H1 (cell line): ENCODE measurements at regions not wholly inside any gene's neighbourhood (a gene's known extent, or its start where the extent isn't known, plus 50 kb on each side); places are given as distances from the start of the nearest gene placed in this dataset.

Experiments
- CTCF ChIA-PET: fragments of 300-600 bp; sonication (Branson Sonifier 250); formaldehyde crosslinking; loops from one replicate; lab custom pipeline; 2021; ENCODE audit not compliant: partially characterized antibody; lab: Charles Lee
- POLR2A ChIA-PET: fragments of 300-600 bp; sonication (Branson Sonifier 250); formaldehyde crosslinking; loops from one replicate; lab custom pipeline; 2021; ENCODE audit warnings: inconsistent platforms; ENCODE audit not compliant: partially characterized antibody; lab: Charles Lee
- DNase-seq, 2 experiments: peaks; one replicate each; pipeline versions ENCODE4 v3.0.0 to v3.0.0-alpha.2; 2010 to 2022; ENCODE audit warnings: low spot score in 2 of 2, low read depth in 1 of 2, mixed read lengths in 1 of 2
- FAIRE-seq: peaks from 2 replicates; lab custom pipeline; 2011; peaks lifted over from hg19 to GRCh38; lab: Jason Lieb, UNC
- H2AFZ ChIP-seq: 2 replicates; pipeline ENCODE4 v1.8.1; 2012; ENCODE audit warnings: low read length, inconsistent platforms
- H2AK5ac ChIP-seq: 2 replicates; pipeline ENCODE4 v1.6.1; 2013; ENCODE audit warnings: low read depth, low read length
- H2BK120ac ChIP-seq: replicated peaks from 2 replicates; pipeline ENCODE3; 2013; ENCODE audit warnings: low read depth, low read length, inconsistent platforms
- H2BK12ac ChIP-seq: 2 replicates; pipeline ENCODE4 v1.6.1; 2013; ENCODE audit warnings: low read depth, low read length
- H2BK15ac ChIP-seq: 2 replicates; pipeline ENCODE4 v1.6.1; 2013; ENCODE audit warnings: low read length
- H2BK20ac ChIP-seq: 2 replicates; pipeline ENCODE4 v1.6.1; 2013; ENCODE audit warnings: low read length
- H2BK5ac ChIP-seq: 2 replicates; pipeline ENCODE4 v1.6.1; 2013; ENCODE audit warnings: low read depth, low read length
- H3K14ac ChIP-seq: 2 replicates; pipeline ENCODE4 v1.6.1; 2013; ENCODE audit warnings: inconsistent platforms; ENCODE audit not compliant: insufficient read length
- H3K18ac ChIP-seq: 2 replicates; pipeline ENCODE4 v1.6.1; 2013; ENCODE audit warnings: low read length; ENCODE audit errors: extremely low read depth
- H3K23ac ChIP-seq: 2 replicates; pipeline ENCODE4 v1.6.1; 2013; ENCODE audit warnings: inconsistent platforms; ENCODE audit not compliant: insufficient read length
- H3K23me2 ChIP-seq: 2 replicates; pipeline ENCODE4 v1.6.1; 2013; ENCODE audit warnings: low read depth, low read length
- H3K27ac ChIP-seq: 2 replicates; pipeline ENCODE4 v1.6.1; 2011; ENCODE audit warnings: low read depth, low read length, inconsistent platforms
- H3K27me3 ChIP-seq, 4 experiments: replicated peaks in 1 of 4; 1 replicate in 1 of 4; 2 replicates in 3 of 4; pipeline versions ENCODE4 v1.6.1 to v1.8.1; 2011 to 2013; ENCODE audit warnings: low read length in 3 of 4, mild to moderate bottlenecking in 3 of 4, inconsistent platforms in 2 of 4, mixed read lengths in 2 of 4, moderate library complexity in 1 of 4; ENCODE audit not compliant: control insufficient read depth in 3 of 4, insufficient read depth in 3 of 4; ENCODE audit errors: extremely low read depth in 1 of 4
- H3K36me3 ChIP-seq, 4 experiments: 2 replicates each; pipeline versions ENCODE4 v1.6.1 to v1.8.1; 2011 to 2013; ENCODE audit warnings: mild to moderate bottlenecking in 4 of 4, low read length in 3 of 4, moderate library complexity in 2 of 4, control low read depth in 1 of 4, inconsistent platforms in 1 of 4; ENCODE audit not compliant: insufficient read depth in 4 of 4, control insufficient read depth in 2 of 4
- H3K4ac ChIP-seq: replicated peaks from 2 replicates; pipeline ENCODE3; 2013; ENCODE audit warnings: low read length, low read depth, mixed read lengths, inconsistent platforms; ENCODE audit not compliant: insufficient read length
- H3K4me1 ChIP-seq, 4 experiments: replicated peaks in 1 of 4; 1 replicate in 1 of 4; 2 replicates in 3 of 4; pipeline versions ENCODE4 v1.6.1 to v1.8.1; 2011 to 2013; ENCODE audit warnings: low read length in 3 of 4, inconsistent platforms in 2 of 4, mixed read lengths in 1 of 4; ENCODE audit not compliant: insufficient read depth in 4 of 4, control insufficient read depth in 3 of 4
- H3K4me2 ChIP-seq, 2 experiments: 2 replicates each; pipeline versions ENCODE4 v1.6.1 to v1.8.1; 2011 to 2013; ENCODE audit warnings: low read depth in 2 of 2, low read length in 2 of 2, control low read depth in 1 of 2, inconsistent platforms in 1 of 2, mild to moderate bottlenecking in 1 of 2; ENCODE audit not compliant: insufficient read depth in 1 of 2
- H3K4me3 ChIP-seq, 4 experiments: fragments of 200-600, 300-600 bp in 1 of 4; sonication (generic), shearing (Covaris generic), sonication (Bioruptor Twin) in 1 of 4; 2 replicates each; pipeline versions ENCODE4 v1.5.1 to v1.8.1; 2011 to 2016; ENCODE audit warnings: low read length in 4 of 4, low read depth in 3 of 4, control low read depth in 2 of 4, inconsistent platforms in 2 of 4, mild to moderate bottlenecking in 2 of 4, mixed read lengths in 1 of 4, moderate library complexity in 1 of 4; ENCODE audit not compliant: insufficient read depth in 2 of 4; ENCODE audit errors: extremely low read depth in 1 of 4
- H3K56ac ChIP-seq: replicated peaks from 2 replicates; pipeline ENCODE3; 2013; ENCODE audit warnings: low read depth, mild to moderate bottlenecking, mixed read lengths, low read length, inconsistent platforms; ENCODE audit not compliant: insufficient read length
- H3K79me1 ChIP-seq: 2 replicates; pipeline ENCODE4 v1.6.1; 2013; ENCODE audit warnings: low read depth, low read length, control low read depth
- H3K79me2 ChIP-seq, 2 experiments: 2 replicates each; pipeline versions ENCODE4 v1.6.1 to v1.8.1; 2012 to 2013; ENCODE audit warnings: low read length in 2 of 2, mild to moderate bottlenecking in 2 of 2, inconsistent platforms in 1 of 2; ENCODE audit not compliant: insufficient read depth in 2 of 2, control insufficient read depth in 1 of 2
- H3K9ac ChIP-seq, 4 experiments: replicated peaks in 1 of 4; 1 replicate in 1 of 4; 2 replicates in 3 of 4; pipeline versions ENCODE4 v1.6.1 to v1.8.1; 2011 to 2013; ENCODE audit warnings: low read depth in 3 of 4, low read length in 3 of 4, control low read depth in 2 of 4, mild to moderate bottlenecking in 2 of 4, moderate library complexity in 2 of 4, inconsistent platforms in 1 of 4; ENCODE audit errors: extremely low read depth in 1 of 4
- H3K9me3 ChIP-seq, 2 experiments: 2 replicates each; pipeline versions ENCODE4 v1.6.1 to v1.8.1; 2012 to 2013; ENCODE audit warnings: mild to moderate bottlenecking in 2 of 2, moderate library complexity in 2 of 2, control low read depth in 1 of 2, inconsistent platforms in 1 of 2, low read depth in 1 of 2, low read length in 1 of 2, mixed read lengths in 1 of 2; ENCODE audit not compliant: insufficient read depth in 2 of 2
- H4K20me1 ChIP-seq, 2 experiments: replicated peaks in 1 of 2; 2 replicates each; pipeline versions ENCODE3 to v1.8.1; 2011 to 2013; ENCODE audit warnings: inconsistent platforms in 2 of 2, low read length in 2 of 2, mild to moderate bottlenecking in 1 of 2; ENCODE audit not compliant: insufficient read depth in 2 of 2, control insufficient read depth in 1 of 2
- H4K5ac ChIP-seq: 2 replicates; pipeline ENCODE4 v1.6.1; 2013; ENCODE audit warnings: low read length, low read depth, mixed read lengths, inconsistent platforms; ENCODE audit not compliant: insufficient read length
- H4K8ac ChIP-seq: 2 replicates; pipeline ENCODE4 v1.8.0; 2013; ENCODE audit warnings: mild to moderate bottlenecking, moderate library complexity, low read length, inconsistent platforms; ENCODE audit not compliant: insufficient read depth; ENCODE audit errors: extremely low read depth
- H4K91ac ChIP-seq: replicated peaks from 2 replicates; pipeline ENCODE3; 2013; ENCODE audit warnings: low read length, mixed read lengths, inconsistent platforms; ENCODE audit not compliant: insufficient read length
- CTBP2 ChIP-seq: IDR thresholded peaks from 2 replicates; pipeline ENCODE4 v1.7.0; 2011; ENCODE audit warnings: borderline replicate concordance, mild to moderate bottlenecking, moderate library complexity, mixed read lengths, low read length; ENCODE audit not compliant: insufficient read depth, insufficient read length
- WGBS, 2 experiments: shearing (Covaris generic) in 1 of 2; methylation state at CpG; one replicate each; pipeline versions ENCODE4 v1.1.6 to v1.1.7; 2013 to 2015; ENCODE audit warnings: low lambda C conversion rate in 2 of 2, mixed read lengths in 2 of 2, inconsistent platforms in 1 of 2, low coverage in 1 of 2, missing lambda C conversion rate in 1 of 2; ENCODE audit not compliant: insufficient replicate concordance in 2 of 2, insufficient coverage in 1 of 2, insufficient read length in 1 of 2; ENCODE audit errors: extremely low coverage in 1 of 2, missing lambda C conversion rate in 1 of 2; 5-methylcytosine and 5-hydroxymethylcytosine counted together
- TF ChIP-seq, protein P1 (sequence below), 3 experiments: IDR thresholded peaks; 1 replicate in 2 of 3; 2 replicates in 1 of 3; pipeline versions ENCODE4 v1.5.1 to v1.6.1; 2011; ENCODE audit warnings: low read length in 3 of 3, mild to moderate bottlenecking in 3 of 3, inconsistent platforms in 2 of 3, low read depth in 1 of 3, moderate library complexity in 1 of 3; ENCODE audit not compliant: insufficient read depth in 1 of 3; ENCODE audit errors: control extremely low read depth in 1 of 3

DNA sequence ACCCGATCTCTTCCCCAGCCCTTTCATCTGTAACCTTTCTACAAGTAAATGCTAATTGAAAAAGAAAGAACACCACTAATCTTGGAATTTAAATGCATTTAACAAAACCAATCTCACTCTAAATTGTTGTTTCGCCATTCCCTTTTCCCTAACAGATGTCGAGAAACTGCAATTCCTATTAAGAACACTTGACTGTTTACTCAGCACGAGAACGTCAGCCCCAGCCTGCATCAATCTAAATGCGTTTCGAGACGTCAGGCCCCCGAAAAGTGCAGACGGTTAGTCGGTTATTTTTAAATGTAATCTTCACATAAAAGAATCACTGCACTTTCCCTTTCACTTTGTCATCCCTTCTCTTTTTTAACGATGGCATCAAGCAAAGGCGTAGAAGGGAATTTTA is 837.6 kb downstream of the VRK1 start:
- Histone ChIP-seq H2BK5ac (no peak overlapping the region), H3K9me3 (no peaks in the 10 kb centered on the region), H3K27me3 (no peaks in the 10 kb centered on the region), H3K9ac (no peak overlapping the region), H3K79me2 (no peaks in the 10 kb centered on the region), H2BK120ac (no peak overlapping the region), H3K56ac (no peak overlapping the region), H2BK12ac (no peak overlapping the region), H4K91ac (no peak overlapping the region), H3K4me2 (no peak overlapping the region), H3K18ac (no peak overlapping the region), H2AFZ (peak overlapping the region; percentile 52; the same call in 1 of the 2 replicates), H3K27ac (no peak overlapping the region), H4K8ac (no peak overlapping the region), H4K20me1 (no peaks in the 10 kb centered on the region), H3K79me1 (no peaks in the 10 kb centered on the region), H3K14ac (no peak overlapping the region), H3K4me1 (peaks cover 3 to 30% (median 28%) of the 10 kb centered on the region in 4 experiments; a peak in 4 of 7 replicates), H3K4me3 (no peak overlapping the region), H3K4ac (no peak overlapping the region), H2BK20ac (no peak overlapping the region), H4K5ac (no peak overlapping the region), H2BK15ac (no peak overlapping the region), H3K23ac (no peak overlapping the region), H3K36me3 (no peaks in the 10 kb centered on the region), H3K23me2 (no peaks in the 10 kb centered on the region), H2AK5ac (no peak overlapping the region)
- FAIRE-seq (peak; percentile 36), DNase-seq (no peak)
- TF ChIP-seq CTBP2, result no peak
- TF ChIP-seq, protein P1, sequence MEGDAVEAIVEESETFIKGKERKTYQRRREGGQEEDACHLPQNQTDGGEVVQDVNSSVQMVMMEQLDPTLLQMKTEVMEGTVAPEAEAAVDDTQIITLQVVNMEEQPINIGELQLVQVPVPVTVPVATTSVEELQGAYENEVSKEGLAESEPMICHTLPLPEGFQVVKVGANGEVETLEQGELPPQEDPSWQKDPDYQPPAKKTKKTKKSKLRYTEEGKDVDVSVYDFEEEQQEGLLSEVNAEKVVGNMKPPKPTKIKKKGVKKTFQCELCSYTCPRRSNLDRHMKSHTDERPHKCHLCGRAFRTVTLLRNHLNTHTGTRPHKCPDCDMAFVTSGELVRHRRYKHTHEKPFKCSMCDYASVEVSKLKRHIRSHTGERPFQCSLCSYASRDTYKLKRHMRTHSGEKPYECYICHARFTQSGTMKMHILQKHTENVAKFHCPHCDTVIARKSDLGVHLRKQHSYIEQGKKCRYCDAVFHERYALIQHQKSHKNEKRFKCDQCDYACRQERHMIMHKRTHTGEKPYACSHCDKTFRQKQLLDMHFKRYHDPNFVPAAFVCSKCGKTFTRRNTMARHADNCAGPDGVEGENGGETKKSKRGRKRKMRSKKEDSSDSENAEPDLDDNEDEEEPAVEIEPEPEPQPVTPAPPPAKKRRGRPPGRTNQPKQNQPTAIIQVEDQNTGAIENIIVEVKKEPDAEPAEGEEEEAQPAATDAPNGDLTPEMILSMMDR (IDR thresholded peaks at IDR 0.05; ENCODE audit: control extremely low read depth in 1 of 3, insufficient read depth in 1 of 3, low read depth in 1 of 3, low read length in 3 of 3), result peak in 1 of 3 experiments; percentile 4; a peak in 1 of 4 replicates
- 62% methylated on average over 13 of the region's 13 CpGs; no CpG with 5 or more reads in 1 of the 2 experiments for whole genome bisulfite sequencing, 2 experiments
- ChIA-PET POLR2A (no interaction called here), CTCF (interaction anchor here (1.1 kb wide), 1 partner anchor 9 kb away, joined by 3 read pairs; no protein-coding TSS in a partner anchor)
